Erythroblast (primary cell): ENCODE measurements at regions not wholly inside any gene's neighbourhood (a gene's known extent, or its start where the extent isn't known, plus 50 kb on each side); places are given as distances from the start of the nearest gene placed in this dataset.

Source experiments
- GATA1 ChIP-seq: IDR thresholded peaks from 2 replicates; pipeline ENCODE4 v1.6.1; 2011; ENCODE audit warnings: low read depth, mild to moderate bottlenecking, control low read depth, low read length, moderate library complexity
- POLR2A ChIP-seq: IDR thresholded peaks from 2 replicates; pipeline ENCODE4 v1.6.1; 2011; ENCODE audit warnings: mild to moderate bottlenecking, low read length

- no peak for TF ChIP-seq POLR2A
- TF ChIP-seq GATA1: no peak
Measured at GRCh38 chr20:53734006-53734688, 140.5 kb upstream of the ZNF217 start.
